OCI-LY1 (cell line): ENCODE measurements at regions not wholly inside any gene's neighbourhood (a gene's known extent, or its start where the extent isn't known, plus 50 kb on each side); places are given as distances from the start of the nearest gene placed in this dataset.

Source experiments
- EZH2 ChIP-seq: fragments of 200-600 bp; sonication (generic), shearing (Covaris generic); IDR thresholded peaks from 2 replicates; pipeline ENCODE4 v1.8.0; 2017; ENCODE audit warnings: borderline replicate concordance, mixed run types, mild to moderate bottlenecking, antibody characterized with exemption, low read length, moderate library complexity, mixed read lengths
- TF ChIP-seq, protein P1 (sequence below): fragments of 200-600 bp; sonication (generic), shearing (Covaris generic); IDR thresholded peaks from 2 replicates; pipeline ENCODE4 v1.5.1; 2017; ENCODE audit warnings: mild to moderate bottlenecking, antibody characterized with exemption, low read length, moderate library complexity, mixed read lengths

DNA sequence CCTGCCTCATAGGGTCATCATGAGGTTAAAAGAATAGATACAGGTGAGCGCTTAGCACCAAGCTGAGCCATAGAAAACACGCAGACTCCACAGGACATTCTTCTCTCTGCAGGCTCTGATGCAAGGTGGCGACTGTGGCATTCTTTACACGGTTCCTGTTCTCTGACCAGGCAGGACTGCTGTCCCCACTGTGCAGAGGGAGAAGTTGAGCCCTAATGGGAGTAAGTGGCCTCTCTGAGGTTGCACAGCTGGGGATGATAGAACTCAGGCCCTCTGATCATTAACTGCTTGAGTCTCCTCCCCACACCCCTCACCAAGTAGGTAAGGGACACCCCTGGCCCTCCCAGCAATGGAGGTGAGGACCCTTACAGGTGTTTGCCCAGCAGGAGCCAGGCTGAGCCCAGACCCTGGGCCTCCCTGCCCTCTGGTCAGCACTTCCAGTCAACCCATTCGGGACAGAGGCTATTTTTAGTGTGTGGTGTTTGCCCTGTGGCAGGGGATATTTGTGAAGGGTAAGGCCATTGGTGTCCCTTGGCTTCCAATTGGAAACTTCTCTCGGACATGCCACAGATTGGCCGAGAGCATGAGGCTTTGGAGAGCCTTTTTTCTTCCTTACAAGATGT lies 116.8 kb downstream of the VEGFA start:
- TF ChIP-seq, protein P1, sequence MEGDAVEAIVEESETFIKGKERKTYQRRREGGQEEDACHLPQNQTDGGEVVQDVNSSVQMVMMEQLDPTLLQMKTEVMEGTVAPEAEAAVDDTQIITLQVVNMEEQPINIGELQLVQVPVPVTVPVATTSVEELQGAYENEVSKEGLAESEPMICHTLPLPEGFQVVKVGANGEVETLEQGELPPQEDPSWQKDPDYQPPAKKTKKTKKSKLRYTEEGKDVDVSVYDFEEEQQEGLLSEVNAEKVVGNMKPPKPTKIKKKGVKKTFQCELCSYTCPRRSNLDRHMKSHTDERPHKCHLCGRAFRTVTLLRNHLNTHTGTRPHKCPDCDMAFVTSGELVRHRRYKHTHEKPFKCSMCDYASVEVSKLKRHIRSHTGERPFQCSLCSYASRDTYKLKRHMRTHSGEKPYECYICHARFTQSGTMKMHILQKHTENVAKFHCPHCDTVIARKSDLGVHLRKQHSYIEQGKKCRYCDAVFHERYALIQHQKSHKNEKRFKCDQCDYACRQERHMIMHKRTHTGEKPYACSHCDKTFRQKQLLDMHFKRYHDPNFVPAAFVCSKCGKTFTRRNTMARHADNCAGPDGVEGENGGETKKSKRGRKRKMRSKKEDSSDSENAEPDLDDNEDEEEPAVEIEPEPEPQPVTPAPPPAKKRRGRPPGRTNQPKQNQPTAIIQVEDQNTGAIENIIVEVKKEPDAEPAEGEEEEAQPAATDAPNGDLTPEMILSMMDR, result no peak
- TF ChIP-seq EZH2, result no peak
